ENCODE measurements at regions not wholly inside any gene's neighbourhood (a gene's known extent, or its start where the extent isn't known, plus 50 kb on each side); places are given as distances from the start of the nearest gene placed in this dataset.

DNA sequence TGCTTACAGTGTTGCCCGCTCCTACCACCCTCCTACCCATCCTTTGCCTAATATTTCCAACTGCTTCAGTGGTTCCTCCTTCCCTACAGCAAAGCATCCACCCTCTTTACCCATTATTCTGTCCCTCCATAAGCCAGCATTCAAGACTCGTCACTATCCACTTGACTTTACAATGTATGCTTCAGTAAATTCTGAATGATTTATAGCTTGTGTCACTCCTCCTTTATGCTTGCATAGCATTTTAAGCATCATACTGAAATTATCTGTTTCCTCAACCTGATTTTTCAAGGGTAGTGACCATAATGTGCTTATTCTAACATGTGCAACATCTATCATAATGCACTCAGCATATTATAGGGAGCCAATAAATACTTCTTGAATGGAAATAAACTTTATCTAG lies 365.5 kb downstream of the RAB28 start:
- in situ Hi-C loops (cut with MboI; ENCODE audit: low pct_unique_long_range_greater_than_20kb, low sequenced_read_pairs, unreplicated experiment), result no loop called here
- TF ChIP-seq, protein P1, sequence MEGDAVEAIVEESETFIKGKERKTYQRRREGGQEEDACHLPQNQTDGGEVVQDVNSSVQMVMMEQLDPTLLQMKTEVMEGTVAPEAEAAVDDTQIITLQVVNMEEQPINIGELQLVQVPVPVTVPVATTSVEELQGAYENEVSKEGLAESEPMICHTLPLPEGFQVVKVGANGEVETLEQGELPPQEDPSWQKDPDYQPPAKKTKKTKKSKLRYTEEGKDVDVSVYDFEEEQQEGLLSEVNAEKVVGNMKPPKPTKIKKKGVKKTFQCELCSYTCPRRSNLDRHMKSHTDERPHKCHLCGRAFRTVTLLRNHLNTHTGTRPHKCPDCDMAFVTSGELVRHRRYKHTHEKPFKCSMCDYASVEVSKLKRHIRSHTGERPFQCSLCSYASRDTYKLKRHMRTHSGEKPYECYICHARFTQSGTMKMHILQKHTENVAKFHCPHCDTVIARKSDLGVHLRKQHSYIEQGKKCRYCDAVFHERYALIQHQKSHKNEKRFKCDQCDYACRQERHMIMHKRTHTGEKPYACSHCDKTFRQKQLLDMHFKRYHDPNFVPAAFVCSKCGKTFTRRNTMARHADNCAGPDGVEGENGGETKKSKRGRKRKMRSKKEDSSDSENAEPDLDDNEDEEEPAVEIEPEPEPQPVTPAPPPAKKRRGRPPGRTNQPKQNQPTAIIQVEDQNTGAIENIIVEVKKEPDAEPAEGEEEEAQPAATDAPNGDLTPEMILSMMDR (IDR thresholded peaks at IDR 0.05; ENCODE audit: extremely low read depth, insufficient read depth, missing control alignments), result no peak
- DNase-seq (ENCODE audit: low spot score), result no peak

DNA sequence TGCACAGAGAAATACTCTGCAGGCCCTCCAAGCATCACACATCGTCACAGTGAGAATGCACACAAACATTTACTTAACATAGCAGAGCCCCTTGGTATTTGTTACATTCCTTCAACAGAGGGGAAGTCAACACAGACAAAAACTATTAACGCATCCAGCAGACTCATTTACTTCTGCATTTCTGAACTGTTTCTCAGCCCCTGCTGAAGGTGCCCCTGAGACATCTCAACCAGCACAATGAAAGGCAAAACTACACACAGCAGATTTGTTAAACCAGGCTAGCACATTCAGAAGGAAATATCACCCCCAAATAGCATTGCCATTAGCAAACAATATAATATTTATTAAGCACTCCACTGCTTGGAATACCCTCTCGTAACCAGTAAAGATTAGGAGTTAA lies 367.0 kb downstream of the RAB28 start:
- in situ Hi-C loops (cut with MboI; ENCODE audit: low pct_unique_long_range_greater_than_20kb, low sequenced_read_pairs, unreplicated experiment), result no loop called here

DNA sequence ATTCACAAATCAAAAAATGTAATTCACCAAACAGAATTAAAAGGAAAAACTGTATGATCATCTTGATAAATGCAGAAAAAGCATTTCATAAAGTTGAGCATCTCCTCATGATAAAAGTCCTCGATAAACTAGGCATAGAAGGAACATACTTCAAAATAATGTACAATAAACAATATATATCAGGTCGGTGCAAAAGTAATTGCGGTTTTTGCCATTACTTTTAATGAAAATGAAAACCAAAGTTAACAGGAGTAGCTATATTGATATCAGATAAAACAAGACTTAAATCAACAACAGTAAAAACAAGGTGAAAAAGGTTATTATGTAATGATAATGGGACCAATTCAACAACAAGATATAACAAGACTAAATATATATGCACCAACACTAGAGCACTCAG lies 372.1 kb downstream of the RAB28 start:
- in situ Hi-C loops (cut with MboI; ENCODE audit: low pct_unique_long_range_greater_than_20kb, low sequenced_read_pairs, unreplicated experiment), result no loop called here
- no peak for DNase-seq (ENCODE audit: low spot score)
- TF ChIP-seq, protein P1 (IDR thresholded peaks at IDR 0.05; ENCODE audit: extremely low read depth, insufficient read depth, missing control alignments), result no peak

More for the DNA sequence above, 367.0 kb downstream of the RAB28 start:
- TF ChIP-seq, protein P1 (IDR thresholded peaks at IDR 0.05; ENCODE audit: extremely low read depth, insufficient read depth, missing control alignments), result no peak
- DNase-seq (ENCODE audit: low spot score), result no peak

DNA sequence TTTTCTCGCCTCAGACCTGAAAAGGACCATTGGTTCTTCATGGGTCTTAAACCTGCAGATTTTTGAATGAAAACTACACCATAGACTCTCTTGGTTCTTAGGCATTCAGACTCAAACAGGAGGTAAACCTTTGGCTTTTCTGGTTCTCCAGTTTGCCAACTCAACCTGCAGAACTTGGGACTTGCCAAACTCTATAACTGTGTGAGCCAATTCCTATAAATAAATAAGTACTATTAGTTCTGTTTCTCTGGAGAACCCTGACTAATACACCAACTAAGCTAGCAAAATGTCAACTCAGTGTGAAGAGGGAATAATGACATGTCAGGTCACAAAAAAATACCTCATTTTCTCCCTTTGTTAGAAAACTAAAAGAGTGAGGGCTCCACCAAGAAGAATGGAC lies 374.6 kb downstream of the RAB28 start:
- no peak for DNase-seq (ENCODE audit: low spot score)
- TF ChIP-seq, protein P1 (IDR thresholded peaks at IDR 0.05; ENCODE audit: extremely low read depth, insufficient read depth, missing control alignments), result no peak
- in situ Hi-C loops (cut with MboI; ENCODE audit: low pct_unique_long_range_greater_than_20kb, low sequenced_read_pairs, unreplicated experiment), result no loop called here

DNA sequence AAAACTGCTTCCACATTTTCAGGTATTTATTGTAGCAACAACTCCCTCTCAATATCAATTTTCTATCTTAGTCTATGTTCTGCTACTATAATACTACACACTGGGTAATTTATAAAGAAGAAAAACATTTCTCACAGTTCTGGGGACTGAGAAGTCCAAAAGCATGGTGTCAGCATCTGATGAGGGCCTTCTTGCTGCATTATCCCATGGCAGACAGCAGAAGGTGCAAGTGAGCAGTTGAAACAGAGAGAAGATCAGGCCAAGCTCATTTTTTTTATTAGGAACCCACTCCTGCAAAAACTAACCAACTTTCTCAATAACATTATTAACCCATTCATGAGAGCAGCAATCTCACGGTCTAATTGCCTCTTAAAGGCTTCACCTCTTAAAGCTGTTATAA lies 376.0 kb downstream of the RAB28 start:
- in situ Hi-C loops (cut with MboI; ENCODE audit: low pct_unique_long_range_greater_than_20kb, low sequenced_read_pairs, unreplicated experiment), result no loop called here
- TF ChIP-seq, protein P1 (IDR thresholded peaks at IDR 0.05; ENCODE audit: extremely low read depth, insufficient read depth, missing control alignments), result peak; percentile 13
- DNase-seq (ENCODE audit: low spot score), result no peak

DNA sequence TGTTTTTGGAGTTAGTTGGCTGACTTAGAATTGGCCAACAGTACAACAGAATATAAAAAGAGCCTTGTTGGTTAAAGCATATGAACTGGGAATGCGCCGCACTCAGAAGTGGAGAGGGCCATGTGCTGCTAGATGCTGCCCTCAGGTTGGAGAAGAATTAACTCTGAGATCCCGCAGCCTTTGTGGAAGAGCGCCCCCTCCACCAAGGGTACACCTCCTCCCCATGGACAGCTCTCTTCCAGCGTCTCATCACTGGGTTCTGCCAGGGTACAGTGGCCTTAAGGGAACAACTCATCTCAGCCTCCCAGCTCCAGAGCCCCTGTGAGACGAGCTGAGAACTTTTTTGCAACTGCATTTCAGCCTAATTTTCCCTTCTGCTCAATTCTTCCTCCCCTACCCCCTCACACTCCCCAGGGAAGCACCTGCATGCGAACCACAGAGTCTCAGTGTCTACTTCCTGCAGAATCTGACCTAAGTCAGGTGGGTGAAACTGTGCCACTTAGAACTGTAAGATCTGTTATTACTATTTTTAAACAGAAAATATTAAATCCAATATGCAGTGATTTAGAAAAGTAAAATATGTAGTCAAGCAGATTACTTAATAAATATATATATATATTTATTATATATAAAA lies 380.6 kb downstream of the RAB28 start:
- TF ChIP-seq, protein P1 (IDR thresholded peaks at IDR 0.05; ENCODE audit: extremely low read depth, insufficient read depth, missing control alignments), result no peak
- DNase-seq (ENCODE audit: low spot score), result no peak
- in situ Hi-C loops (cut with MboI; ENCODE audit: low pct_unique_long_range_greater_than_20kb, low sequenced_read_pairs, unreplicated experiment), result no loop called here

Data from GM13977 (cell line).